ENCODE measurements at regions not wholly inside any gene's neighbourhood (a gene's known extent, or its start where the extent isn't known, plus 50 kb on each side); places are given as distances from the start of the nearest gene placed in this dataset.

GRCh38 chr2:8133913-8134472 is 547.9 kb upstream of the ID2 start:
- Histone ChIP-seq H3K9me3 (no peaks in the 10 kb centered on the region), H3K4me3 (no peak overlapping the region), H3K27me3 (no peaks in the 10 kb centered on the region), H3K36me3 (no peaks in the 10 kb centered on the region), H3K27ac (peak overlapping the region; percentile 37 to 48), H3K4me1 (peaks cover 0 to 6% of the 10 kb centered on the region in 2 donors)
- TF ChIP-seq CTCF (IDR thresholded peaks at IDR 0.05) = no peak
- peak; percentile 18 for DNase-seq (ENCODE audit: low spot score)

GRCh38 chr2:8134473-8134932 is 547.4 kb upstream of the ID2 start:
- H3K27ac ChIP-seq = peak overlapping the region; percentile 37 to 48
- H3K4me1 ChIP-seq = peaks cover 0 to 6% of the 10 kb centered on the region in 2 donors
- no peaks in the 10 kb centered on the region for H3K36me3 ChIP-seq
- no peaks in the 10 kb centered on the region for H3K9me3 ChIP-seq
- no peaks in the 10 kb centered on the region for H3K27me3 ChIP-seq
- no peak for TF ChIP-seq CTCF (IDR thresholded peaks at IDR 0.05)
- H3K4me3 ChIP-seq = no peak overlapping the region
- peak; percentile 56 for DNase-seq (ENCODE audit: low spot score)

GRCh38 chr2:8134985-8135682 is 546.7 kb upstream of the ID2 start:
- Histone ChIP-seq H3K4me1 (peaks cover 0 to 6% of the 10 kb centered on the region in 2 donors), H3K4me3 (no peak overlapping the region), H3K9me3 (no peaks in the 10 kb centered on the region), H3K27me3 (no peaks in the 10 kb centered on the region), H3K27ac (peak overlapping the region; percentile 37 to 51), H3K36me3 (no peaks in the 10 kb centered on the region)
- no peak for TF ChIP-seq CTCF (IDR thresholded peaks at IDR 0.05)
- peak; percentile 58 for DNase-seq (ENCODE audit: low spot score)

GRCh38 chr2:8137801-8138200 is 544.1 kb upstream of the ID2 start:
- peak; percentile 43 for DNase-seq (ENCODE audit: low spot score)
- Histone ChIP-seq H3K4me1 (peaks cover 0 to 6% of the 10 kb centered on the region in 2 donors), H3K4me3 (no peak overlapping the region), H3K36me3 (no peaks in the 10 kb centered on the region), H3K9me3 (no peaks in the 10 kb centered on the region), H3K27me3 (no peaks in the 10 kb centered on the region), H3K27ac (no peak overlapping the region)
- TF ChIP-seq CTCF (IDR thresholded peaks at IDR 0.05) = no peak

GRCh38 chr2:8138525-8138922 is 543.3 kb upstream of the ID2 start:
- H3K4me3 ChIP-seq = no peak overlapping the region
- no peaks in the 10 kb centered on the region for H3K27me3 ChIP-seq
- H3K4me1 ChIP-seq = peaks cover 0 to 4% of the 10 kb centered on the region in 2 donors
- no peak for TF ChIP-seq CTCF (IDR thresholded peaks at IDR 0.05)
- H3K36me3 ChIP-seq = no peaks in the 10 kb centered on the region
- no peak for DNase-seq (ENCODE audit: low spot score)
- peak overlapping the region; percentile 50 to 63 for H3K27ac ChIP-seq
- no peaks in the 10 kb centered on the region for H3K9me3 ChIP-seq

All from right atrium auricular region (tissue), 2 donors.